OCI-LY1 (cell line): ENCODE measurements at regions not wholly inside any gene's neighbourhood (a gene's known extent, or its start where the extent isn't known, plus 50 kb on each side); places are given as distances from the start of the nearest gene placed in this dataset.

Experiments
- H2AFZ ChIP-seq: fragments of 200-600 bp; sonication (generic), shearing (Covaris generic); 2 replicates; pipeline ENCODE4 v1.6.0; 2014; ENCODE audit warnings: antibody characterized with exemption, mild to moderate bottlenecking, low read length
- H3F3A ChIP-seq: fragments of 200-600 bp; sonication (generic), shearing (Covaris generic); 2 replicates; pipeline ENCODE4 v1.6.0; 2014; ENCODE audit warnings: mild to moderate bottlenecking, antibody characterized with exemption, low read length, moderate library complexity; ENCODE audit not compliant: insufficient read depth
- H3K27ac ChIP-seq: fragments of 200-600 bp; sonication (generic); 2 replicates; pipeline ENCODE4 v1.5.1; 2014; ENCODE audit warnings: low read length, mixed run types, mild to moderate bottlenecking, low read depth; ENCODE audit not compliant: poor library complexity, severe bottlenecking
- H3K27me3 ChIP-seq: fragments of 200-600 bp; sonication (generic); 2 replicates; pipeline ENCODE4 v1.6.0; 2014; ENCODE audit warnings: antibody characterized with exemption, mild to moderate bottlenecking, low read length, moderate library complexity; ENCODE audit not compliant: insufficient read depth
- H3K36me3 ChIP-seq: fragments of 200-600 bp; sonication (generic); 2 replicates; pipeline ENCODE4 v1.6.1; 2014; ENCODE audit warnings: mild to moderate bottlenecking, antibody characterized with exemption, low read length, moderate library complexity, mixed read lengths; ENCODE audit not compliant: insufficient read depth
- H3K4me1 ChIP-seq: fragments of 200-600 bp; sonication (generic); 2 replicates; pipeline ENCODE4 v1.5.1; 2014; ENCODE audit warnings: mild to moderate bottlenecking, low read length, moderate library complexity; ENCODE audit not compliant: insufficient read depth, severe bottlenecking
- H3K4me2 ChIP-seq: fragments of 200-600 bp; sonication (generic), shearing (Covaris generic); 2 replicates; pipeline ENCODE4 v1.6.1; 2014; ENCODE audit warnings: low read length
- H3K4me3 ChIP-seq: fragments of 200-600 bp; sonication (generic); 2 replicates; pipeline ENCODE4 v1.5.1; 2014; ENCODE audit warnings: low read length, low read depth, mild to moderate bottlenecking, mixed read lengths; ENCODE audit not compliant: poor library complexity, severe bottlenecking
- H3K79me2 ChIP-seq: fragments of 200-600 bp; shearing (Covaris generic); 2 replicates; pipeline ENCODE4 v1.6.1; 2016; ENCODE audit warnings: mixed run types, low read length, mixed read lengths; ENCODE audit not compliant: insufficient read depth
- H3K9ac ChIP-seq: fragments of 200-600 bp; sonication (generic), shearing (Covaris generic); 2 replicates; pipeline ENCODE4 v1.6.1; 2014; ENCODE audit warnings: mild to moderate bottlenecking, low read length, mixed read lengths
- H3K9me2 ChIP-seq: fragments of 200-600 bp; sonication (generic), shearing (Covaris generic); 2 replicates; pipeline ENCODE4 v1.6.1; 2014; ENCODE audit warnings: low read depth, mild to moderate bottlenecking, low read length, mixed read lengths
- H3K9me3 ChIP-seq: fragments of 200-600 bp; shearing (Covaris generic); 2 replicates; pipeline ENCODE4 v1.6.1; 2014; ENCODE audit warnings: low read length, mixed read lengths
- H4K20me1 ChIP-seq: fragments of 200-600 bp; sonication (generic), shearing (Covaris generic); 2 replicates; pipeline ENCODE4 v1.6.0; 2016; ENCODE audit warnings: mild to moderate bottlenecking, low read length; ENCODE audit not compliant: insufficient read depth
- EZH2 ChIP-seq: fragments of 200-600 bp; sonication (generic), shearing (Covaris generic); IDR thresholded peaks from 2 replicates; pipeline ENCODE4 v1.8.0; 2017; ENCODE audit warnings: borderline replicate concordance, mixed run types, mild to moderate bottlenecking, antibody characterized with exemption, low read length, moderate library complexity, mixed read lengths
- TF ChIP-seq, protein P1 (sequence below): fragments of 200-600 bp; sonication (generic), shearing (Covaris generic); IDR thresholded peaks from 2 replicates; pipeline ENCODE4 v1.5.1; 2017; ENCODE audit warnings: mild to moderate bottlenecking, antibody characterized with exemption, low read length, moderate library complexity, mixed read lengths

GRCh38 chr21:28090546-28090945 lies 902.1 kb downstream of the LTN1 start:
- no peaks in the 10 kb centered on the region for H4K20me1 ChIP-seq
- no peaks in the 10 kb centered on the region for H3K79me2 ChIP-seq
- H3K9me2 ChIP-seq, result no peaks in the 10 kb centered on the region
- no peak overlapping the region for H3K9ac ChIP-seq
- H3K27me3 ChIP-seq, result no peaks in the 10 kb centered on the region
- no peaks in the 10 kb centered on the region for H3K36me3 ChIP-seq
- H3K9me3 ChIP-seq, result no peaks in the 10 kb centered on the region
- no peaks in the 10 kb centered on the region for H3F3A ChIP-seq
- no peak overlapping the region for H3K4me2 ChIP-seq
- H3K4me3 ChIP-seq, result no peak overlapping the region
- no peak overlapping the region for H3K27ac ChIP-seq
- H2AFZ ChIP-seq, result no peak overlapping the region
- TF ChIP-seq, protein P1, sequence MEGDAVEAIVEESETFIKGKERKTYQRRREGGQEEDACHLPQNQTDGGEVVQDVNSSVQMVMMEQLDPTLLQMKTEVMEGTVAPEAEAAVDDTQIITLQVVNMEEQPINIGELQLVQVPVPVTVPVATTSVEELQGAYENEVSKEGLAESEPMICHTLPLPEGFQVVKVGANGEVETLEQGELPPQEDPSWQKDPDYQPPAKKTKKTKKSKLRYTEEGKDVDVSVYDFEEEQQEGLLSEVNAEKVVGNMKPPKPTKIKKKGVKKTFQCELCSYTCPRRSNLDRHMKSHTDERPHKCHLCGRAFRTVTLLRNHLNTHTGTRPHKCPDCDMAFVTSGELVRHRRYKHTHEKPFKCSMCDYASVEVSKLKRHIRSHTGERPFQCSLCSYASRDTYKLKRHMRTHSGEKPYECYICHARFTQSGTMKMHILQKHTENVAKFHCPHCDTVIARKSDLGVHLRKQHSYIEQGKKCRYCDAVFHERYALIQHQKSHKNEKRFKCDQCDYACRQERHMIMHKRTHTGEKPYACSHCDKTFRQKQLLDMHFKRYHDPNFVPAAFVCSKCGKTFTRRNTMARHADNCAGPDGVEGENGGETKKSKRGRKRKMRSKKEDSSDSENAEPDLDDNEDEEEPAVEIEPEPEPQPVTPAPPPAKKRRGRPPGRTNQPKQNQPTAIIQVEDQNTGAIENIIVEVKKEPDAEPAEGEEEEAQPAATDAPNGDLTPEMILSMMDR, result no peak
- TF ChIP-seq EZH2, result no peak
- H3K4me1 ChIP-seq, result no peaks in the 10 kb centered on the region

DNA sequence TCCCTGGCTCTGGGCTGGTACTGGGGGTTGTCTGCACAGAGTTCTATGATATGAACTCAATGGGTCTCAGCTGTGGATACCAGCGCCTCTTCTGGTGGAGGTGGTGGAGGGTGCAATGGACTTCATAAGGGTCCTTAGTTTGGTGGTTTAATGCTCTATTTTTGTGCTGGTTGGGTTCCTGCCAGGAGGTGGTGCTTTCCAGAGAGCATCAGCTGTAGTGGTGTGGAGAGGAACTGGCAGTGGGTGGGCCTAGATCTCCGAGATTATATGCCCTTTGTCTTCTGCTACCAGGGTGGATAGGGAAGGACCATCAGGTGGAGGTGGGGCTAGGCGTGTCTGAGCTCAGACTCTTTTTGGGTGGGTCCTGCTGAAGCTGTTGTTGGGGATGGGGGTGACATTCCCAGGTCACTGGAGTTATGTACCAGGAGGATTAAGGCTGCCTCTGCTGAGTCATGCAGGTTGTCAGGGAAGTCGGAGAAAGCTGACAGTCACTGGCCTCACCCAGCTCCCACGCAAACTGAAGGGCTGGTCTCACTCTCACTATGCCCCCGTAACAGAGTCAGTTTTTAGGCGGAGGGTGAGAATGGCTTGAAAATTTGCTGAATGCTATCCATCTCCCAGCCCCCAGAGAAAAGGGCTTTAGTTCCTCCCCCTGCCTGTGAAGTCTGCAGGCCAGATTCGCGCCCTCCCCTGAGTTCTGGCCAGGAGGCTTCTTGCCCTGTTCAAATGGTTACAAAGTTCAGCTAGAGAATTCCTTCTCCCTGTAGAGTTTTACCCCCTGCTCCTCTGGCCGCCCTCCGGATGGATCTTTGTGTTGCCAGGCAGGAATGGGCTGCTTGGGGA lies 902.9 kb downstream of the LTN1 start:
- Histone ChIP-seq H3K27ac (no peak overlapping the region), H3K9me3 (no peaks in the 10 kb centered on the region), H4K20me1 (no peaks in the 10 kb centered on the region), H3K9me2 (no peaks in the 10 kb centered on the region), H2AFZ (no peak overlapping the region), H3K9ac (no peak overlapping the region), H3K4me3 (no peak overlapping the region), H3F3A (no peaks in the 10 kb centered on the region), H3K4me1 (no peaks in the 10 kb centered on the region), H3K79me2 (no peaks in the 10 kb centered on the region), H3K36me3 (no peaks in the 10 kb centered on the region), H3K27me3 (no peaks in the 10 kb centered on the region), H3K4me2 (no peak overlapping the region)
- TF ChIP-seq, protein P1, result no peak
- no peak for TF ChIP-seq EZH2

DNA sequence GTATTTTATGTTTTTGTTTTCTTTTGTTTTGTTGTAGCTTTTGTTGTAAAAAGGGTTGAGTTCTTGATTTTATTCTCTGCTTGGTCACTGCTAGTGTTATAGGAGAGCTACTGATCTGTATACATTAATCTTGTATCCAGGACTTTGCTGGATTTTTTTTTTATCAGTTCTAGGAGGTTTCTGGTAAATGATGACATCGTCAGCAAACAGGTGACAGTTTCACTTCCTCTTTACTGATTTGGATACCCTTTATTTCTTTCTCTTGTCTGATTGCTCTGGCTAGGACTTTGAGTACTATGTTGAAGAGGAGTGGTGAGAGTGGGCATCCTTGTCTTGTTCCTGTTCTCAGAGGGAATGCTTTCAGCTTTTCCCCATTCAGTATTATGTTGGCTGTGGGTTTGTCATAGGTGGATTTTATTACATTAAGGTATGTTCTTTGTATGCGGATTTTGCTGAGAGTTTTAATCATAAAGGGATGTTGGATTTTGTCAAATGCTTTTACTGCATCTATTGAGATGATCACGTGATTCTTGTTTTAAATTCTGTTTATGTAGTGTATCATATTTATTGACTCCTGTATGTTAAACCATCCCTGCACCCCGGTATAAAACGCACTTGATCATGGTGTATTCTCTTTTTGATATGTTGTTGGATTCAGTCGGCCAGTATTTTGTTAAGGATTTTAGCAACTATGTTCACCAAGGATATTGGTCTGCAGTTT lies 905.7 kb downstream of the LTN1 start:
- H3K27me3 ChIP-seq, result no peaks in the 10 kb centered on the region
- H2AFZ ChIP-seq, result no peak overlapping the region
- no peaks in the 10 kb centered on the region for H3K79me2 ChIP-seq
- H3K9ac ChIP-seq, result no peak overlapping the region
- no peaks in the 10 kb centered on the region for H3K36me3 ChIP-seq
- H4K20me1 ChIP-seq, result no peaks in the 10 kb centered on the region
- no peaks in the 10 kb centered on the region for H3K4me1 ChIP-seq
- H3K9me3 ChIP-seq, result no peaks in the 10 kb centered on the region
- no peak overlapping the region for H3K4me2 ChIP-seq
- no peak for TF ChIP-seq EZH2
- TF ChIP-seq, protein P1, result no peak
- no peak overlapping the region for H3K27ac ChIP-seq
- H3K4me3 ChIP-seq, result no peak overlapping the region
- H3F3A ChIP-seq, result no peaks in the 10 kb centered on the region
- H3K9me2 ChIP-seq, result no peaks in the 10 kb centered on the region
